Neural cell (in vitro differentiated cells): ENCODE measurements at regions not wholly inside any gene's neighbourhood (a gene's known extent, or its start where the extent isn't known, plus 50 kb on each side); places are given as distances from the start of the nearest gene placed in this dataset.

Experiments
- H2AFZ ChIP-seq: fragments of 200-600, 300-800 bp; sonication (generic), shearing (Covaris generic); 2 replicates; pipeline ENCODE4 v1.6.0; 2014; ENCODE audit warnings: low read depth, mild to moderate bottlenecking, antibody characterized with exemption, low read length, moderate library complexity
- H3F3A ChIP-seq: fragments of 200-600 bp; shearing (Covaris generic); 2 replicates; pipeline ENCODE4 v1.6.1; 2016; ENCODE audit warnings: mild to moderate bottlenecking, moderate library complexity, mixed read lengths, antibody characterized with exemption, low read length; ENCODE audit not compliant: insufficient read depth, poor library complexity, severe bottlenecking
- H3K27ac ChIP-seq: fragments of 200-600, 300-800 bp; sonication (generic), shearing (Covaris generic); 2 replicates; pipeline ENCODE4 v1.5.1; 2014; ENCODE audit warnings: mild to moderate bottlenecking, low read length, moderate library complexity
- H3K27me3 ChIP-seq: fragments of 300-800, 200-600 bp; sonication (generic), shearing (Covaris generic); 2 replicates; pipeline ENCODE4 v1.6.0; 2014; ENCODE audit warnings: mild to moderate bottlenecking, low read depth, low read length, moderate library complexity; ENCODE audit not compliant: insufficient read depth
- H3K36me3 ChIP-seq: fragments of 300-800, 200-600 bp; sonication (generic), shearing (Covaris generic); 2 replicates; pipeline ENCODE4 v1.5.1; 2014; ENCODE audit warnings: mild to moderate bottlenecking, antibody characterized with exemption, low read length, moderate library complexity; ENCODE audit not compliant: insufficient read depth
- H3K4me2 ChIP-seq: fragments of 300-800, 200-600 bp; sonication (generic), shearing (Covaris generic); 2 replicates; pipeline ENCODE4 v1.6.0; 2014; ENCODE audit warnings: mild to moderate bottlenecking, low read length
- H3K4me3 ChIP-seq: fragments of 300-800, 200-600 bp; sonication (generic), shearing (Covaris generic); 2 replicates; pipeline ENCODE4 v1.5.1; 2014; ENCODE audit warnings: mild to moderate bottlenecking, low read length, moderate library complexity
- H3K79me2 ChIP-seq: fragments of 200-600 bp; shearing (Covaris generic); replicated peaks from 2 replicates; pipeline ENCODE4 v1.6.0; 2014; ENCODE audit warnings: mild to moderate bottlenecking, low read length, moderate library complexity; ENCODE audit not compliant: insufficient read depth
- H3K9ac ChIP-seq: fragments of 300-800, 200-600 bp; sonication (generic), shearing (Covaris generic); 2 replicates; pipeline ENCODE4 v1.6.1; 2016; ENCODE audit warnings: mild to moderate bottlenecking, low read length, mixed read lengths
- H3K9me2 ChIP-seq: fragments of 200-600 bp; shearing (Covaris generic); 2 replicates; pipeline ENCODE4 v1.6.1; 2016; ENCODE audit warnings: mild to moderate bottlenecking, low read length, mixed read lengths; ENCODE audit not compliant: insufficient read depth
- H3K9me3 ChIP-seq: fragments of 200-600, 300-800 bp; sonication (generic), shearing (Covaris generic); 2 replicates; pipeline ENCODE4 v1.6.1; 2016; ENCODE audit warnings: mild to moderate bottlenecking, mixed run types, low read length, moderate library complexity, mixed read lengths
- H4K20me1 ChIP-seq: fragments of 200-600 bp; shearing (Covaris generic); 2 replicates; pipeline ENCODE4 v1.6.1; 2016; ENCODE audit warnings: mild to moderate bottlenecking, mixed run types; ENCODE audit not compliant: insufficient read depth
- CTCF ChIP-seq: fragments of 450-650 bp; IDR thresholded peaks from 2 replicates; pipeline ENCODE4 v1.5.1; 2014; ENCODE audit warnings: antibody characterized with exemption, mild to moderate bottlenecking, moderate library complexity; ENCODE audit not compliant: poor library complexity, severe bottlenecking
- EP300 ChIP-seq: fragments of 450-650 bp; conservative IDR thresholded peaks from 2 replicates; pipeline ENCODE4 v1.6.1; 2014; ENCODE audit warnings: antibody characterized with exemption, mild to moderate bottlenecking, moderate library complexity; ENCODE audit not compliant: poor library complexity, severe bottlenecking
- EZH2 ChIP-seq: fragments of 200-600, 300-800 bp; shearing (Covaris generic), sonication (generic); IDR thresholded peaks from 2 replicates; pipeline ENCODE4 v1.6.1; 2014; ENCODE audit warnings: antibody characterized with exemption, low read length, borderline replicate concordance, mild to moderate bottlenecking; ENCODE audit not compliant: insufficient read depth, poor library complexity, severe bottlenecking
- MXI1 ChIP-seq: fragments of 450-650 bp; conservative IDR thresholded peaks from 2 replicates; pipeline ENCODE4 v1.6.1; 2014; ENCODE audit warnings: antibody characterized with exemption, mild to moderate bottlenecking; ENCODE audit not compliant: poor library complexity, severe bottlenecking
- POLR2AphosphoS5 ChIP-seq: IDR thresholded peaks from 2 replicates; pipeline ENCODE4 v1.6.1; 2012
- RAD21 ChIP-seq: fragments of 450-650 bp; conservative IDR thresholded peaks from 2 replicates; pipeline ENCODE4 v1.6.1; 2014; ENCODE audit warnings: antibody characterized with exemption, mild to moderate bottlenecking, moderate library complexity
- REST ChIP-seq: IDR thresholded peaks from 2 replicates; pipeline ENCODE4 v1.6.1; 2012; ENCODE audit warnings: borderline replicate concordance
- SMC3 ChIP-seq: fragments of 450-650 bp; conservative IDR thresholded peaks from 2 replicates; pipeline ENCODE4 v1.6.1; 2014; ENCODE audit warnings: antibody characterized with exemption, mild to moderate bottlenecking, moderate library complexity; ENCODE audit not compliant: poor library complexity
- TAF1 ChIP-seq: IDR thresholded peaks from 2 replicates; pipeline ENCODE4 v1.6.1; 2012; ENCODE audit warnings: low read depth

- TF ChIP-seq CTCF = no peak
- TF ChIP-seq TAF1 = no peak
- no peak for TF ChIP-seq SMC3
- no peak for TF ChIP-seq POLR2AphosphoS5
- TF ChIP-seq REST = no peak
- TF ChIP-seq EZH2 = no peak
- no peak for TF ChIP-seq MXI1
- TF ChIP-seq EP300 = no peak
- Histone ChIP-seq H3K9ac (no peak overlapping the region), H3F3A (no peaks in the 10 kb centered on the region), H3K4me3 (no peak overlapping the region), H3K27ac (no peak overlapping the region), H3K9me2 (no peaks in the 10 kb centered on the region), H3K36me3 (no peaks in the 10 kb centered on the region), H3K27me3 (no peaks in the 10 kb centered on the region), H3K9me3 (no peaks in the 10 kb centered on the region), H4K20me1 (no peaks in the 10 kb centered on the region), H2AFZ (no peak overlapping the region), H3K4me2 (no peak overlapping the region), H3K79me2 (no peaks in the 10 kb centered on the region)
Observed at GRCh38 chr1:23638188-23638619, 53.4 kb upstream of the RPL11 start.

GRCh38 chr1:23636009-23636408 lies 55.6 kb upstream of the RPL11 start:
- no peak overlapping the region for H3K4me2 ChIP-seq
- H3K79me2 ChIP-seq = no peaks in the 10 kb centered on the region
- no peak overlapping the region for H2AFZ ChIP-seq
- TF ChIP-seq CTCF = no peak
- no peak for TF ChIP-seq POLR2AphosphoS5
- no peak for TF ChIP-seq EP300
- no peak for TF ChIP-seq MXI1
- no peak for TF ChIP-seq TAF1
- no peak for TF ChIP-seq REST
- no peak for TF ChIP-seq SMC3
- no peak for TF ChIP-seq EZH2
- no peak for TF ChIP-seq RAD21
- no peaks in the 10 kb centered on the region for H3K36me3 ChIP-seq
- H3K27me3 ChIP-seq = no peaks in the 10 kb centered on the region
- H3K27ac ChIP-seq = no peak overlapping the region
- H4K20me1 ChIP-seq = no peaks in the 10 kb centered on the region
- no peaks in the 10 kb centered on the region for H3F3A ChIP-seq
- no peaks in the 10 kb centered on the region for H3K9me3 ChIP-seq
- no peak overlapping the region for H3K9ac ChIP-seq
- H3K9me2 ChIP-seq = no peaks in the 10 kb centered on the region
- no peak overlapping the region for H3K4me3 ChIP-seq
